ENCODE measurements at regions not wholly inside any gene's neighbourhood (a gene's known extent, or its start where the extent isn't known, plus 50 kb on each side); places are given as distances from the start of the nearest gene placed in this dataset.
"Not testable (repeated sequence)": the region's sequence is repeated elsewhere in the genome, so short reads cannot be mapped to it uniquely, and the experiment has no call there.

DNA sequence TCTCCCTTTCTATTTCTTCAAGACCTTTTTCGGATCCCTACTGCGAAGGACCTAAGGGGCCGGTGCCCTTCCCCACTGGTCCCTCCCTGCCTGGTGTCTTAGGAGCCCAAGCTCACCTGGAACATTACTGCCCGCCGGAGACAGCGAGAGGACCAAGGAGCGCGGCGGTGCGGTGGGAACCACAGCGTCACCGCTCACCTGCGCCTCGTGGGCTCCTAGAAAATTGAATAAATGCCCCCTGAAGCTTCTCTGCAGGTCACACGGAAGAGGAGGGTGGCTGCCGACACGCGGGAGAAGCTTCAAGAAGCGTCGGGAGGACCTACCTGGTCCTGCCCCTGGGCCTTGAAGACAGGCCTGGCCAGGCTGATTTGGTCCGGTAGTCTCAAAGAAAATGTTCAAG lies 65.2 kb downstream of the PPIAL4A start:
- no peak for TF ChIP-seq ZNF274 (IDR thresholded peaks at IDR 0.05; ENCODE audit: low read depth, low read length)
- TF ChIP-seq YY1 (IDR thresholded peaks at IDR 0.05; ENCODE audit: insufficient read depth, insufficient read length) = no peak
- no peak for TF ChIP-seq SUZ12 (IDR thresholded peaks at IDR 0.05; ENCODE audit: extremely low read depth, insufficient read depth, insufficient read length)
- Histone ChIP-seq H3K9me3 (ENCODE audit: insufficient read depth, low read length) (peaks cover 5% of the 10 kb centered on the region; the same call in 1 of the 2 replicates), H3K27me3 (ENCODE audit: insufficient read depth, insufficient read length) (no peaks in the 10 kb centered on the region), H3K4me3 (ENCODE audit: insufficient read length, low read depth) (no peak overlapping the region), H3K36me3 (ENCODE audit: insufficient read depth, insufficient read length, low read length) (no peaks in the 10 kb centered on the region), H3K9ac (ENCODE audit: insufficient read length, low read depth) (no peak overlapping the region), H3K4me1 (ENCODE audit: insufficient read depth, insufficient read length) (no peaks in the 10 kb centered on the region)
- DNase-seq (ENCODE audit: low read depth, low spot score) = no peak

DNA sequence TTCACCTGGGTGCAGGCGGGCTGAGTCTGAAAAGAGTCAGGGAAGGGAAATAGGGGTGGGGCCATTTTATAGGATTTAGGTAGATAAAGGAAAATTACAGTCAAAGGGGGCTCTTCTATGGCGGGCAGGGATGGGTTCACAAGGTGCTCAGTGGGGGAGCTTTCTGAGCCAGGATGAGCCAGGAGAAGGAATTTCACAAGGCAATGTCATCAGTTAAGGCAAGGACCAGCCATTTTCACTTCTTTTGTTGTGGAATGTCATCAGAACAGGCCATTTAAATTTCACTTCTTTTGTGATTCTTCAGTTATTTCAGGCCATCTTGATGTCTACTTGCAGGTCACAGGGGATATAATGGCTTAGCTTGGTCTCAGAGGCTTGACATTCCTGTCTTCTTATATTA lies 66.4 kb downstream of the PPIAL4A start:
- H3K27me3 ChIP-seq (ENCODE audit: insufficient read depth, insufficient read length); H3K4me1 ChIP-seq (ENCODE audit: insufficient read depth, insufficient read length); H3K36me3 ChIP-seq (ENCODE audit: insufficient read depth, insufficient read length, low read length); H3K4me3 ChIP-seq (ENCODE audit: insufficient read length, low read depth); H3K9ac ChIP-seq (ENCODE audit: insufficient read length, low read depth); H3K9me3 ChIP-seq (ENCODE audit: insufficient read depth, low read length): not testable (repeated sequence)
- peak; percentile 40 for DNase-seq (ENCODE audit: low read depth, low spot score)

DNA sequence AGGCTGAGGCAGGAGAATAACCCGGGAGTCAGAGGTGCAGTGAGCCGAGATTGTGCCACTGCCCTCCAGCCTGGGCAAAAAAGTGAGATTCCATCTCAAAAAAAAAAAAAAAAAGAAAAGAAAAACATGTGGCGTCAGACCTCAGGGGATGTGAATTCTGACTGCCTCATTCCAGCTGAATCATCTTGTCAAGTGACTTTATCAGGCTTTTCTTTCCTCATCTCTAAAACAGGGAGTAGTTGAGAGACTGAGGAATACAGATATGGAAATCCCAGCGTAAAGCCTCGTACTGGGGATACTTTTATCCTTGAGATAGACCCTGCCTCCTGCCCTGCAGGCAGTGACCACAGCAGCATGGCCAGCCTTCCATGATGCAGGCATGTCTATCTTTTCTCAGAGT lies 76.4 kb downstream of the PPIAL4A start:
- H3K27me3 ChIP-seq (ENCODE audit: insufficient read depth, insufficient read length); H3K9me3 ChIP-seq (ENCODE audit: insufficient read depth, low read length); H3K4me1 ChIP-seq (ENCODE audit: insufficient read depth, insufficient read length); DNase-seq (ENCODE audit: low read depth, low spot score); H3K9ac ChIP-seq (ENCODE audit: insufficient read length, low read depth); H3K4me3 ChIP-seq (ENCODE audit: insufficient read length, low read depth); H3K36me3 ChIP-seq (ENCODE audit: insufficient read depth, insufficient read length, low read length): not testable (repeated sequence)

DNA sequence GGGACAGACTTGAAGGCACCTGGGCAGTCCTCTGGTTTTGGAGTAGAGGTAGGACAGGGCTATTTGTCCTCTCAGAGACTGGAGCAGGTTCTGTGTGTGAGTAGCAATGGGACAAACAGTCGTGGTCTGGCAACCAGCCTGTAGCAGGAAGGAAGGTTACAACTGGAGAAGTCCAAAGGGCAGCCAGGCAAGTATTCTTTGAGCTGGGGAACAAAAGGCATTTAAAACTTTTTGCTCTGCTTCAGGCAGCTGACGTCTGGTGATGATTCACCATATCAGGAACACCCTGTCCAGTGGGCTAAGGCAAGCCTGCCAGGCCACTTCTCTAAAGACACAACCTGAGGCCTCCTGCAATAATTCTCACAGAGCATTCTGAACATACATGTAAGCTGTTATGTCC lies 83.3 kb downstream of the PPIAL4A start:
- H3K4me1 ChIP-seq (ENCODE audit: insufficient read depth, insufficient read length); DNase-seq (ENCODE audit: low read depth, low spot score); H3K9ac ChIP-seq (ENCODE audit: insufficient read length, low read depth); H3K4me3 ChIP-seq (ENCODE audit: insufficient read length, low read depth); H3K36me3 ChIP-seq (ENCODE audit: insufficient read depth, insufficient read length, low read length); H3K9me3 ChIP-seq (ENCODE audit: insufficient read depth, low read length); H3K27me3 ChIP-seq (ENCODE audit: insufficient read depth, insufficient read length): not testable (repeated sequence)

DNA sequence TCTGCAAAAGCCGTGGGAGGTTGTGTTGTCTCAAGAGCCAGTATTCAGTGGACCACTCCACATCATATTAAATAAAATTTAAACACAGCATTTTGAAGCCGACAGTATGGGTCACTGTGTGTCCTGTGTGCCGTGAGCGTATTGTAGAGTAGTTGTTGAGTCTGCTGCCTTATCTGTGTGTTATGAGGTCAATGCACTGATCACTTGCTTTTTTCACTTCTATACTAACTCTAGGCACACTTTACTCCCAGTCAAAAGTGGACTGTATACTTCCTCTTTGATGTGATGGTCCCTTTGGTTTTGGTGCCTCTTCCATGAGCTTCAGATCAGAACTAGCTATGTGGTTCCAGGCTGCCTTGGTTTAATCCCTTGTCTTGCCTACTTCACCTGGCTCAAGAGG lies 84.3 kb downstream of the PPIAL4A start:
- H3K9ac ChIP-seq (ENCODE audit: insufficient read length, low read depth) = not testable (repeated sequence)

DNA sequence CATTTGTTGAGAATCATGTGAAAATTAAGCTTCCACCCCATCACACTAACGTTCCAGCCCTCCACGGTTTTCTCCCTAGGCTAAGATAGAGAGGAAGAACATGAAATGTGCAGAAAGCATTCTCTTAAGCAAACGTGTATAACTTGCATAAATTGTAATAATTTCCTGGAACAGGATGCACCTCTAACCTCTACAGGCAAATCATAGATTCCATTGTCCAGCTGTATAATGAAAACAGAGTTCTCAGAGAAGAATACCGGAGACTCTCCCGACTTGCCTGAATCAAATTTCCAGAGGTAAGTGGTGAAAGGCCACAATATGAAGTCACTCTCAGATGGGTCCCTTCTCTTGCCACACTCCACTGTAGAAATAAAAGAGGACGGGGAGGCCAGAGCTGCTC lies 87.7 kb downstream of the PPIAL4A start:
- not testable (repeated sequence) for H3K9me3 ChIP-seq (ENCODE audit: insufficient read depth, low read length); H3K9ac ChIP-seq (ENCODE audit: insufficient read length, low read depth); DNase-seq (ENCODE audit: low read depth, low spot score); H3K27me3 ChIP-seq (ENCODE audit: insufficient read depth, insufficient read length); H3K4me1 ChIP-seq (ENCODE audit: insufficient read depth, insufficient read length); H3K36me3 ChIP-seq (ENCODE audit: insufficient read depth, insufficient read length, low read length); H3K4me3 ChIP-seq (ENCODE audit: insufficient read length, low read depth)

More for the DNA sequence above, 84.3 kb downstream of the PPIAL4A start:
- H3K4me3 ChIP-seq (ENCODE audit: insufficient read length, low read depth); H3K9me3 ChIP-seq (ENCODE audit: insufficient read depth, low read length); H3K36me3 ChIP-seq (ENCODE audit: insufficient read depth, insufficient read length, low read length); DNase-seq (ENCODE audit: low read depth, low spot score); H3K27me3 ChIP-seq (ENCODE audit: insufficient read depth, insufficient read length); H3K4me1 ChIP-seq (ENCODE audit: insufficient read depth, insufficient read length): not testable (repeated sequence)

DNA sequence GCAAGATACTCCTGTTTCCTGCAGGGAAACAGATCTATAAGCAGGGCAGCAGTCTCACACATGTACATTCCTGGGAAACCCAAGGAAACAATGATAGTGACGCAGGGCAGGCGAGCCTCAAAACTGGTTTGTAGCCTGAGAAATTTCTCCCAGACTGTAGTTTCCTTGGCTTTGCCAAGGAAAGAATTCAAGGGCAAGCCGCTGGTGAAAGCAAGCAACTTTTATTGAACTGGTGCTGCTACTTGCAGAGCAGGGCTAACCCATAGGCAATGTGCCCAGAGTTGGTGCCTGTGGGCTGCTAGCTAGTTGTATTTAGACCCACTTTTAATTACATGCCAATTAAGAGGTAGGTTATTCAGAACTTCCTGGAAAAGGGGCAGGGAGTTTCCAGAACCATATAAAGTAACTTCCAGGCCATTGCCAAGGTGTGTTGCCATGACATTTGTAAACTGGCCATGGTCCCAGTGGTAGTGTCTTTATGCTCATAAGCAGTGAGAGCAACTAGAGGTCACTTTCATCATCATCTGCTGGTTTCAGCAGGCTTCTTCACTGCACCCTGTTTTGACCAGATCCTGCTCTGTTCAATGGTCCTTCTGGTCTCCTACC lies 92.0 kb downstream of the PPIAL4A start:
- H3K9ac ChIP-seq (ENCODE audit: insufficient read length, low read depth); H3K27me3 ChIP-seq (ENCODE audit: insufficient read depth, insufficient read length); H3K4me1 ChIP-seq (ENCODE audit: insufficient read depth, insufficient read length); H3K4me3 ChIP-seq (ENCODE audit: insufficient read length, low read depth); H3K9me3 ChIP-seq (ENCODE audit: insufficient read depth, low read length); DNase-seq (ENCODE audit: low read depth, low spot score); H3K36me3 ChIP-seq (ENCODE audit: insufficient read depth, insufficient read length, low read length): not testable (repeated sequence)

DNA sequence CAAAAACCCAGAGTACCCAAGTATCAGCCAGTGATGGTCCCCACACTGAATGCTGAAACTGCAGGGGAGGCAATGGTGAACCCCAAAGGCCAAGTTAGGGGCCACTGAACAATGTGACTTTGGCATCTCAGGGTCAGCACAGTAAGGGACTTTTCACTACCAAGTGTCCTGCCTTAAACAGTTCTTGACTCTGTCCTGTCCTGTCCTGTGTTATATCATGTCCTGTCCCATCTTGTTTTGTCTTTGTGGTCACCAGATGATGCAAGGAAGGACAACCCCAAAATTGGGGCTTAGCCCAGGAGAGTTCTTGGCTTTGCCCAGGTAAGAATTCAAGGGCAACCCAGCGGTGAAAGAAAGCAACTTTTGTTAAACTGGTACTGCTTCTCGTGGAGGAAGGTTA lies 105.0 kb downstream of the PPIAL4A start:
- not testable (repeated sequence) for H3K9ac ChIP-seq (ENCODE audit: insufficient read length, low read depth); H3K27me3 ChIP-seq (ENCODE audit: insufficient read depth, insufficient read length); H3K4me1 ChIP-seq (ENCODE audit: insufficient read depth, insufficient read length); DNase-seq (ENCODE audit: low read depth, low spot score); H3K4me3 ChIP-seq (ENCODE audit: insufficient read length, low read depth); H3K9me3 ChIP-seq (ENCODE audit: insufficient read depth, low read length); H3K36me3 ChIP-seq (ENCODE audit: insufficient read depth, insufficient read length, low read length)

DNA sequence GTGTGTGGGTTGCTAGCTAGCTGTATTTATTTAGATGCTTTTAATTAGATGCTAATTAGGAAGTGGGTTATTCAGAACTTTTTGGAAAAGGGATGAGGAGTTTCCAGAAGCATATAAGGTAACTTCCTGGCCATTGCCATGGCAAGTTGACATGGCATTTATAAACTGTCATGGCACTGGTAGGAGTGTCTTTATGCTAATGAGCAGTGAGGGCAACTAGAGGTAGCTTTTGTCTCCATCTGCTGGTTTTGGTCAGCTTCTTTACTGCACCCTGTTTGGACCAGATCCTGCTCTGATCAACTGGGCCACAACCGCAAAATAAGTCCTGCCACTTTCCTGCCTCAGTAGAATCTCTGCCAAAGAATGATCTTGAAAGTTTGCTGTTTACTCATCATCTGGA lies 105.5 kb downstream of the PPIAL4A start:
- DNase-seq (ENCODE audit: low read depth, low spot score) = not testable (repeated sequence)

DNA sequence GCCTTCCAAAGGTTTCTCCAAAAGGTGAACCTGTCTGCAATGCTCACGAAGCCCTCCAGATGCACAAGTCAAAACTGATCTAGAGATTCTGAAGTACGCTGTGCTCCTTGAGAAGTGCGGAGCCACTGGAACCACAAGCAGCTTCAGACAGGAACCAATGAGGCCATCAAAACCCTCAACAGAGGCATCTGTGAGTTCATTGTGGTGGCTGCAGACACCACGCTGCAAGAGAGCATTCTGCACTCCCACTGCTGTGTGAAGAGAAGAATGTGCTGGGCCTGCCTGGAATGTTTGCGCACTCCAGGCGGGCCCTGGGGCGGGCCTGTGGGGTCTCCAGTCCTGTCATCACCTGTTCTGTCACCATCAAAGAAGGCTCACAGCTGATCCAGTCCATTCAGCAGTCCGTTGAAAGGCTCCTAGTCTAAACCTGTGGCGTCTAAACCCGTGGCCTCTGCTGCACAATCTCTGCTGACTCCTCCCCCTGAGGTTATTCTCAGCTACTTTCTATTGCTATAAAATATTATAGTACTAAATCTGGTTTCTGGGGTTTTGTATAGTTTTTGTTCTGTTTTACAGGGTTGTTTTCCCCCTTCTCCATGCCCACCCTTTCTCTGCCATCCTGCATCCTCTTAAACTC lies 111.6 kb downstream of the PPIAL4A start:
- H3K9ac ChIP-seq (ENCODE audit: insufficient read length, low read depth); H3K36me3 ChIP-seq (ENCODE audit: insufficient read depth, insufficient read length, low read length); H3K27me3 ChIP-seq (ENCODE audit: insufficient read depth, insufficient read length); H3K9me3 ChIP-seq (ENCODE audit: insufficient read depth, low read length); H3K4me3 ChIP-seq (ENCODE audit: insufficient read length, low read depth); DNase-seq (ENCODE audit: low read depth, low spot score); H3K4me1 ChIP-seq (ENCODE audit: insufficient read depth, insufficient read length): not testable (repeated sequence)

More for the DNA sequence above, 105.5 kb downstream of the PPIAL4A start:
- not testable (repeated sequence) for H3K4me1 ChIP-seq (ENCODE audit: insufficient read depth, insufficient read length); H3K4me3 ChIP-seq (ENCODE audit: insufficient read length, low read depth); H3K9ac ChIP-seq (ENCODE audit: insufficient read length, low read depth); H3K36me3 ChIP-seq (ENCODE audit: insufficient read depth, insufficient read length, low read length); H3K27me3 ChIP-seq (ENCODE audit: insufficient read depth, insufficient read length); H3K9me3 ChIP-seq (ENCODE audit: insufficient read depth, low read length)

DNA sequence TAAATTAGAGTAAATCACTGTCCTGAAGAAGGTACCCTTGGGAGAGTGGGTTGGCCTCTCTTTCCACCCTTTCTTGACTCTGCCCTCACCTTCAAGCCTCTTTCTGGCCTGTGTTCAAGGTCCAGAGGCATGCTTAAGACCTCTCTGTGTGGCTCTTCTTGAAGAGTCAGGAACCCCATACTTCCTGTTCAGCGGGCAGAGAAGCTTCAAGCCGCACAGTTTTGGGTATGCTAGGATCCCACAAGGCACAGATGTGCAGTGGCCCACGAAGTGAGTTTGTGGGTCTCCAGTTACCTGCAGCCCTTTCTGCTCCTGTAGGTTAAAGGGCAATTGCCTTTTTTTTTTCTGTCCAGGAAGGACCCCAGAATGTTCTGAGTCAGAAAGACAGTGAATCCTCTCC lies 113.7 kb downstream of the PPIAL4A start:
- not testable (repeated sequence) for H3K9ac ChIP-seq (ENCODE audit: insufficient read length, low read depth); H3K36me3 ChIP-seq (ENCODE audit: insufficient read depth, insufficient read length, low read length); H3K27me3 ChIP-seq (ENCODE audit: insufficient read depth, insufficient read length); DNase-seq (ENCODE audit: low read depth, low spot score); H3K9me3 ChIP-seq (ENCODE audit: insufficient read depth, low read length); H3K4me1 ChIP-seq (ENCODE audit: insufficient read depth, insufficient read length); H3K4me3 ChIP-seq (ENCODE audit: insufficient read length, low read depth)

DNA sequence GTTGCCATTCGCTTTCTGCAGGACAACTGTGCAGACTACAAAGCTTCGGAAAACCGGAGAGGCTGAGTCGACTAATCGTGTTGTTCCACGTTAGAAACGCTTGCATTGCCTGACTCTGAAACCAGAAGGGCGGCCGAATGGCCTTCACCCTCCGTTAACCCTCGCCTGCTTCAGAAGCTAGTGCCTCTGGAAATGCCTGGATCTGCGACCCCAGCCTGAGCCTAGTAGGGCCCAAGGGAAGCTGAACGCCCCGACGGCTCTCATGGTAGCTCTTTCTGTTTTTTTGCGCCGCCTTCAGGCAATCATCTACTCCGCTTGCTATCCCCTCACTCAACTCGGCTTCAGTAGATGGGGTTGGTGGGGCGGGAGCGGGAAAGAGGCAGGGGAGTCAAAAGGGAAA lies 117.3 kb downstream of the PPIAL4A start:
- not testable (repeated sequence) for H3K4me1 ChIP-seq (ENCODE audit: insufficient read depth, insufficient read length); H3K9ac ChIP-seq (ENCODE audit: insufficient read length, low read depth); H3K9me3 ChIP-seq (ENCODE audit: insufficient read depth, low read length); H3K27me3 ChIP-seq (ENCODE audit: insufficient read depth, insufficient read length); H3K36me3 ChIP-seq (ENCODE audit: insufficient read depth, insufficient read length, low read length); DNase-seq (ENCODE audit: low read depth, low spot score); H3K4me3 ChIP-seq (ENCODE audit: insufficient read length, low read depth)

All from NT2/D1 (cell line).